ENCODE measurements at regions not wholly inside any gene's neighbourhood (a gene's known extent, or its start where the extent isn't known, plus 50 kb on each side); places are given as distances from the start of the nearest gene placed in this dataset.

DNA sequence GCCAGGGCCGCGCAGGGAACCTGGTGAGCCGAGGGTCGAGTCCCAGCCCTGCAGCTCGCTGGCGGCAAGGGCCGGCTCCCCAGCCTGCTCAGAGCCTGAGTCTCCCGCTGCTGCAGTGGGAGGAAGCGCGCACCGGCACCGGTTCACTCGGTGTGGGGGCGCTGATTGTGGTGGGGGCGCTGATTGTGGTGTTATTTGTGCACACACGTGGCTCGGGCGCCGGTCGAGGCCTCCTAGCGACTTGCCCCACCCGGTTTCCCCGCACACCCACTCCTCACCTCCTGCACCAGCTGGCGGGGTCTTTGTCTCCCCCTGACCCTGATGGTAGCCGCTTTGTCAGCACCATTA, 266.7 kb downstream of the NSG2 start:
- Histone ChIP-seq H3K27me3 (replicated peaks; ENCODE audit: insufficient read depth) (no peaks in the 10 kb centered on the region), H3K4me1 (ENCODE audit: control insufficient read depth in 1 of 2, low read depth in 2 of 2) (peaks cover 0 to 10% of the 10 kb centered on the region in 2 donors), H3K9me3 (no peaks in the 10 kb centered on the region), H3K4me3 (peak overlapping the region; percentile 75), H3K27ac (no peak overlapping the region), H3K36me3 (no peaks in the 10 kb centered on the region)
- TF ChIP-seq, protein P1, sequence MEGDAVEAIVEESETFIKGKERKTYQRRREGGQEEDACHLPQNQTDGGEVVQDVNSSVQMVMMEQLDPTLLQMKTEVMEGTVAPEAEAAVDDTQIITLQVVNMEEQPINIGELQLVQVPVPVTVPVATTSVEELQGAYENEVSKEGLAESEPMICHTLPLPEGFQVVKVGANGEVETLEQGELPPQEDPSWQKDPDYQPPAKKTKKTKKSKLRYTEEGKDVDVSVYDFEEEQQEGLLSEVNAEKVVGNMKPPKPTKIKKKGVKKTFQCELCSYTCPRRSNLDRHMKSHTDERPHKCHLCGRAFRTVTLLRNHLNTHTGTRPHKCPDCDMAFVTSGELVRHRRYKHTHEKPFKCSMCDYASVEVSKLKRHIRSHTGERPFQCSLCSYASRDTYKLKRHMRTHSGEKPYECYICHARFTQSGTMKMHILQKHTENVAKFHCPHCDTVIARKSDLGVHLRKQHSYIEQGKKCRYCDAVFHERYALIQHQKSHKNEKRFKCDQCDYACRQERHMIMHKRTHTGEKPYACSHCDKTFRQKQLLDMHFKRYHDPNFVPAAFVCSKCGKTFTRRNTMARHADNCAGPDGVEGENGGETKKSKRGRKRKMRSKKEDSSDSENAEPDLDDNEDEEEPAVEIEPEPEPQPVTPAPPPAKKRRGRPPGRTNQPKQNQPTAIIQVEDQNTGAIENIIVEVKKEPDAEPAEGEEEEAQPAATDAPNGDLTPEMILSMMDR (IDR thresholded peaks at IDR 0.05): no peak
- ATAC-seq (ENCODE audit: insufficient number of reproducible peaks, low FRiP score, low read depth): no peak
- DNase-seq (ENCODE audit: low spot score): no peak

GRCh38 chr5:174312641-174313040, 267.1 kb downstream of the NSG2 start:
- Histone ChIP-seq H3K4me3 (no peak overlapping the region), H3K4me1 (ENCODE audit: control insufficient read depth in 1 of 2, low read depth in 2 of 2) (peaks cover 0 to 7% of the 10 kb centered on the region in 2 donors), H3K27me3 (replicated peaks; ENCODE audit: insufficient read depth) (no peaks in the 10 kb centered on the region), H3K36me3 (no peaks in the 10 kb centered on the region), H3K27ac (no peak overlapping the region), H3K9me3 (no peaks in the 10 kb centered on the region)
- ATAC-seq (ENCODE audit: insufficient number of reproducible peaks, low FRiP score, low read depth) (no peak), DNase-seq (ENCODE audit: low spot score) (no peak)
- TF ChIP-seq, protein P1 (IDR thresholded peaks at IDR 0.05): no peak

- no peak for ATAC-seq (ENCODE audit: insufficient number of reproducible peaks, low FRiP score, low read depth)
- no peak overlapping the region for H3K4me3 ChIP-seq
- no peaks in the 10 kb centered on the region for H3K27me3 ChIP-seq (replicated peaks; ENCODE audit: insufficient read depth)
- H3K4me1 ChIP-seq (ENCODE audit: control insufficient read depth in 1 of 2, low read depth in 2 of 2): peaks cover 0 to 6% of the 10 kb centered on the region in 2 donors
- TF ChIP-seq, protein P1 (IDR thresholded peaks at IDR 0.05): no peak
- H3K27ac ChIP-seq: no peak overlapping the region
- H3K36me3 ChIP-seq: no peaks in the 10 kb centered on the region
- no peaks in the 10 kb centered on the region for H3K9me3 ChIP-seq
- DNase-seq (ENCODE audit: low spot score): no peak
These were observed 268.1 kb downstream of the NSG2 start for GRCh38 chr5:174313615-174314014.

DNA sequence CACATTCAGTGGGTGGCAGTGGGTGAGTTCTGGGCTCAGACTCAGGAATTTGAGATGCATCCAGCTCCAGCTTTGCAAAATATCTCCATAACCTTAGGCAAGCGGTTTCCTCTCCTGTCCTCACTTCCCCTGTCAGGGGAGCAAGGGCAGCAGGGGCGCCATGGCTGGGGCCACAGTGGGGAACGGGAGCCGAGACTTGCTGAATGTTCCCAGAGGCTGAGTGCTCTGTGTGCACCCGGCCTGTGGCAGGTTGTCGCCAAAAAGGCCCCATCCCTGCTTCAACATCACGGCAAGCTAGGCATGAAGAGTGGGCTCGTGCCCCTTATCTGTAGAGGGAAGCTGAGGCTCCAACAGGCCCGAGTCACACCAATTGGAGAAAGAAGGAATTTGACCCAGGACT, 268.8 kb downstream of the NSG2 start:
- Histone ChIP-seq H3K27me3 (replicated peaks; ENCODE audit: insufficient read depth) (no peaks in the 10 kb centered on the region), H3K36me3 (no peaks in the 10 kb centered on the region), H3K27ac (no peak overlapping the region), H3K9me3 (no peaks in the 10 kb centered on the region), H3K4me1 (ENCODE audit: control insufficient read depth in 1 of 2, low read depth in 2 of 2) (peaks cover 0 to 6% of the 10 kb centered on the region in 2 donors), H3K4me3 (no peak overlapping the region)
- TF ChIP-seq, protein P1 (IDR thresholded peaks at IDR 0.05): no peak
- ATAC-seq (ENCODE audit: insufficient number of reproducible peaks, low FRiP score, low read depth) (no peak), DNase-seq (ENCODE audit: low spot score) (no peak)

DNA sequence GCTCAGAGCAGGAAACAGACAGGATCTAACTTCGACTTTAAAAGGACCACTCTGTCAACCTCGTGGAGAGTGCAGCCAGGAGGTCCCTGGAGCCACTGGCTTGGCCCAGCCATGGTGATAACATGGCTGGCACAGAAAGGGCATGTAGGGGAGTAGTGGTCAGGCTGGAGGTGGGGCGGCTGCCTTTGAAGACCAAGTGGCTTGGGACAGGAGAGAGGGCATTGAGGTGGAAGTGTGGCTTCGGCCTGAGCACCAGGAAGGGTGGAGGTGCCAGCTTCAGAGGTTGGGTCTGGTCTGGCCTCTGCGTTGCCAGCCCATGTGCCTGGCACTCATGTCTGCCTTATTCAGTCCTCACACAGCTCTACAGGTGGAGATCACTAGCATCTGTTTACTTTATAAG, 270.0 kb downstream of the NSG2 start:
- TF ChIP-seq, protein P1 (IDR thresholded peaks at IDR 0.05): no peak
- Histone ChIP-seq H3K4me1 (ENCODE audit: control insufficient read depth in 1 of 2, low read depth in 2 of 2) (peaks cover 0 to 6% of the 10 kb centered on the region in 2 donors), H3K27me3 (replicated peaks; ENCODE audit: insufficient read depth) (no peaks in the 10 kb centered on the region), H3K4me3 (no peak overlapping the region), H3K9me3 (no peaks in the 10 kb centered on the region), H3K36me3 (no peaks in the 10 kb centered on the region), H3K27ac (no peak overlapping the region)
- ATAC-seq (ENCODE audit: insufficient number of reproducible peaks, low FRiP score, low read depth) (no peak), DNase-seq (ENCODE audit: low spot score) (no peak)

All from thoracic aorta (tissue), 2 donors.